H1 (cell line): ENCODE measurements at regions not wholly inside any gene's neighbourhood (a gene's known extent, or its start where the extent isn't known, plus 50 kb on each side); places are given as distances from the start of the nearest gene placed in this dataset.

ENCODE experiments used
- CTCF ChIA-PET: fragments of 300-600 bp; sonication (Branson Sonifier 250); formaldehyde crosslinking; loops from one replicate; lab custom pipeline; 2021; ENCODE audit not compliant: partially characterized antibody; lab: Charles Lee
- POLR2A ChIA-PET: fragments of 300-600 bp; sonication (Branson Sonifier 250); formaldehyde crosslinking; loops from one replicate; lab custom pipeline; 2021; ENCODE audit warnings: inconsistent platforms; ENCODE audit not compliant: partially characterized antibody; lab: Charles Lee
- DNase-seq, 2 experiments: peaks; one replicate each; pipeline versions ENCODE4 v3.0.0 to v3.0.0-alpha.2; 2010 to 2022; ENCODE audit warnings: low spot score in 2 of 2, low read depth in 1 of 2, mixed read lengths in 1 of 2
- FAIRE-seq: peaks from 2 replicates; lab custom pipeline; 2011; peaks lifted over from hg19 to GRCh38; lab: Jason Lieb, UNC
- H2AFZ ChIP-seq: 2 replicates; pipeline ENCODE4 v1.8.1; 2012; ENCODE audit warnings: low read length, inconsistent platforms
- H2AK5ac ChIP-seq: 2 replicates; pipeline ENCODE4 v1.6.1; 2013; ENCODE audit warnings: low read depth, low read length
- H2BK120ac ChIP-seq: replicated peaks from 2 replicates; pipeline ENCODE3; 2013; ENCODE audit warnings: low read depth, low read length, inconsistent platforms
- H2BK12ac ChIP-seq: 2 replicates; pipeline ENCODE4 v1.6.1; 2013; ENCODE audit warnings: low read depth, low read length
- H2BK15ac ChIP-seq: 2 replicates; pipeline ENCODE4 v1.6.1; 2013; ENCODE audit warnings: low read length
- H2BK20ac ChIP-seq: 2 replicates; pipeline ENCODE4 v1.6.1; 2013; ENCODE audit warnings: low read length
- H2BK5ac ChIP-seq: 2 replicates; pipeline ENCODE4 v1.6.1; 2013; ENCODE audit warnings: low read depth, low read length
- H3K14ac ChIP-seq: 2 replicates; pipeline ENCODE4 v1.6.1; 2013; ENCODE audit warnings: inconsistent platforms; ENCODE audit not compliant: insufficient read length
- H3K18ac ChIP-seq: 2 replicates; pipeline ENCODE4 v1.6.1; 2013; ENCODE audit warnings: low read length; ENCODE audit errors: extremely low read depth
- H3K23ac ChIP-seq: 2 replicates; pipeline ENCODE4 v1.6.1; 2013; ENCODE audit warnings: inconsistent platforms; ENCODE audit not compliant: insufficient read length
- H3K23me2 ChIP-seq: 2 replicates; pipeline ENCODE4 v1.6.1; 2013; ENCODE audit warnings: low read depth, low read length
- H3K27ac ChIP-seq: 2 replicates; pipeline ENCODE4 v1.6.1; 2011; ENCODE audit warnings: low read depth, low read length, inconsistent platforms
- H3K27me3 ChIP-seq, 4 experiments: replicated peaks in 1 of 4; 1 replicate in 1 of 4; 2 replicates in 3 of 4; pipeline versions ENCODE4 v1.6.1 to v1.8.1; 2011 to 2013; ENCODE audit warnings: low read length in 3 of 4, mild to moderate bottlenecking in 3 of 4, inconsistent platforms in 2 of 4, mixed read lengths in 2 of 4, moderate library complexity in 1 of 4; ENCODE audit not compliant: control insufficient read depth in 3 of 4, insufficient read depth in 3 of 4; ENCODE audit errors: extremely low read depth in 1 of 4
- H3K36me3 ChIP-seq, 4 experiments: 2 replicates each; pipeline versions ENCODE4 v1.6.1 to v1.8.1; 2011 to 2013; ENCODE audit warnings: mild to moderate bottlenecking in 4 of 4, low read length in 3 of 4, moderate library complexity in 2 of 4, control low read depth in 1 of 4, inconsistent platforms in 1 of 4; ENCODE audit not compliant: insufficient read depth in 4 of 4, control insufficient read depth in 2 of 4
- H3K4ac ChIP-seq: replicated peaks from 2 replicates; pipeline ENCODE3; 2013; ENCODE audit warnings: low read length, low read depth, mixed read lengths, inconsistent platforms; ENCODE audit not compliant: insufficient read length
- H3K4me1 ChIP-seq, 4 experiments: replicated peaks in 1 of 4; 1 replicate in 1 of 4; 2 replicates in 3 of 4; pipeline versions ENCODE4 v1.6.1 to v1.8.1; 2011 to 2013; ENCODE audit warnings: low read length in 3 of 4, inconsistent platforms in 2 of 4, mixed read lengths in 1 of 4; ENCODE audit not compliant: insufficient read depth in 4 of 4, control insufficient read depth in 3 of 4
- H3K4me2 ChIP-seq, 2 experiments: 2 replicates each; pipeline versions ENCODE4 v1.6.1 to v1.8.1; 2011 to 2013; ENCODE audit warnings: low read depth in 2 of 2, low read length in 2 of 2, control low read depth in 1 of 2, inconsistent platforms in 1 of 2, mild to moderate bottlenecking in 1 of 2; ENCODE audit not compliant: insufficient read depth in 1 of 2
- H3K4me3 ChIP-seq, 4 experiments: fragments of 200-600, 300-600 bp in 1 of 4; sonication (generic), shearing (Covaris generic), sonication (Bioruptor Twin) in 1 of 4; 2 replicates each; pipeline versions ENCODE4 v1.5.1 to v1.8.1; 2011 to 2016; ENCODE audit warnings: low read length in 4 of 4, low read depth in 3 of 4, control low read depth in 2 of 4, inconsistent platforms in 2 of 4, mild to moderate bottlenecking in 2 of 4, mixed read lengths in 1 of 4, moderate library complexity in 1 of 4; ENCODE audit not compliant: insufficient read depth in 2 of 4; ENCODE audit errors: extremely low read depth in 1 of 4
- H3K56ac ChIP-seq: replicated peaks from 2 replicates; pipeline ENCODE3; 2013; ENCODE audit warnings: low read depth, mild to moderate bottlenecking, mixed read lengths, low read length, inconsistent platforms; ENCODE audit not compliant: insufficient read length
- H3K79me1 ChIP-seq: 2 replicates; pipeline ENCODE4 v1.6.1; 2013; ENCODE audit warnings: low read depth, low read length, control low read depth
- H3K79me2 ChIP-seq, 2 experiments: 2 replicates each; pipeline versions ENCODE4 v1.6.1 to v1.8.1; 2012 to 2013; ENCODE audit warnings: low read length in 2 of 2, mild to moderate bottlenecking in 2 of 2, inconsistent platforms in 1 of 2; ENCODE audit not compliant: insufficient read depth in 2 of 2, control insufficient read depth in 1 of 2
- H3K9ac ChIP-seq, 4 experiments: replicated peaks in 1 of 4; 1 replicate in 1 of 4; 2 replicates in 3 of 4; pipeline versions ENCODE4 v1.6.1 to v1.8.1; 2011 to 2013; ENCODE audit warnings: low read depth in 3 of 4, low read length in 3 of 4, control low read depth in 2 of 4, mild to moderate bottlenecking in 2 of 4, moderate library complexity in 2 of 4, inconsistent platforms in 1 of 4; ENCODE audit errors: extremely low read depth in 1 of 4
- H3K9me3 ChIP-seq, 2 experiments: 2 replicates each; pipeline versions ENCODE4 v1.6.1 to v1.8.1; 2012 to 2013; ENCODE audit warnings: mild to moderate bottlenecking in 2 of 2, moderate library complexity in 2 of 2, control low read depth in 1 of 2, inconsistent platforms in 1 of 2, low read depth in 1 of 2, low read length in 1 of 2, mixed read lengths in 1 of 2; ENCODE audit not compliant: insufficient read depth in 2 of 2
- H4K20me1 ChIP-seq, 2 experiments: replicated peaks in 1 of 2; 2 replicates each; pipeline versions ENCODE3 to v1.8.1; 2011 to 2013; ENCODE audit warnings: inconsistent platforms in 2 of 2, low read length in 2 of 2, mild to moderate bottlenecking in 1 of 2; ENCODE audit not compliant: insufficient read depth in 2 of 2, control insufficient read depth in 1 of 2
- H4K5ac ChIP-seq: 2 replicates; pipeline ENCODE4 v1.6.1; 2013; ENCODE audit warnings: low read length, low read depth, mixed read lengths, inconsistent platforms; ENCODE audit not compliant: insufficient read length
- H4K8ac ChIP-seq: 2 replicates; pipeline ENCODE4 v1.8.0; 2013; ENCODE audit warnings: mild to moderate bottlenecking, moderate library complexity, low read length, inconsistent platforms; ENCODE audit not compliant: insufficient read depth; ENCODE audit errors: extremely low read depth
- H4K91ac ChIP-seq: replicated peaks from 2 replicates; pipeline ENCODE3; 2013; ENCODE audit warnings: low read length, mixed read lengths, inconsistent platforms; ENCODE audit not compliant: insufficient read length
- ASH2L ChIP-seq: fragments of 200-600, 300-600 bp; sonication (generic); IDR thresholded peaks from one replicate; pipeline ENCODE4 v1.7.1; 2017; ENCODE audit warnings: low read length
- SP2 ChIP-seq: IDR thresholded peaks from 2 replicates; pipeline ENCODE4 v1.6.1; 2012; ENCODE audit warnings: mild to moderate bottlenecking, low read length, inconsistent platforms
- WGBS, 2 experiments: shearing (Covaris generic) in 1 of 2; methylation state at CpG; one replicate each; pipeline versions ENCODE4 v1.1.6 to v1.1.7; 2013 to 2015; ENCODE audit warnings: low lambda C conversion rate in 2 of 2, mixed read lengths in 2 of 2, inconsistent platforms in 1 of 2, low coverage in 1 of 2, missing lambda C conversion rate in 1 of 2; ENCODE audit not compliant: insufficient replicate concordance in 2 of 2, insufficient coverage in 1 of 2, insufficient read length in 1 of 2; ENCODE audit errors: extremely low coverage in 1 of 2, missing lambda C conversion rate in 1 of 2; 5-methylcytosine and 5-hydroxymethylcytosine counted together

- CTCF ChIA-PET = no interaction called here
- POLR2A ChIA-PET = no interaction called here
- no peak overlapping the region for H3K18ac ChIP-seq
- TF ChIP-seq ASH2L (no peak), SP2 (no peak)
Observed at GRCh38 chr14:47949006-47949405, 273.6 kb upstream of the MDGA2 start.

More at GRCh38 chr14:47949006-47949405, 273.6 kb upstream of the MDGA2 start:
- no peaks in the 10 kb centered on the region for H3K36me3 ChIP-seq
- H2AFZ ChIP-seq = peak overlapping the region; percentile 98
- no peak overlapping the region for H2BK5ac ChIP-seq
- H3K56ac ChIP-seq = no peak overlapping the region
- H3K14ac ChIP-seq = no peak overlapping the region
- H3K4me1 ChIP-seq = no peaks in the 10 kb centered on the region
- H2BK20ac ChIP-seq = no peak overlapping the region
- H3K27ac ChIP-seq = no peak overlapping the region
- H3K4me3 ChIP-seq = no peak overlapping the region
- H3K9me3 ChIP-seq = no peaks in the 10 kb centered on the region
- H3K4ac ChIP-seq = no peak overlapping the region
- no peak overlapping the region for H2AK5ac ChIP-seq
- FAIRE-seq = no peak
- H4K8ac ChIP-seq = no peak overlapping the region
- H4K91ac ChIP-seq = no peak overlapping the region
- H3K4me2 ChIP-seq = no peak overlapping the region
- no peak overlapping the region for H4K5ac ChIP-seq
- no peak overlapping the region for H2BK12ac ChIP-seq
- no peaks in the 10 kb centered on the region for H3K23me2 ChIP-seq
- H2BK120ac ChIP-seq = no peak overlapping the region
- no peak overlapping the region for H3K23ac ChIP-seq
- no peak overlapping the region for H2BK15ac ChIP-seq
- H4K20me1 ChIP-seq = no peaks in the 10 kb centered on the region
- no peaks in the 10 kb centered on the region for H3K79me1 ChIP-seq
- H3K9ac ChIP-seq = no peak overlapping the region
- WGBS, 2 experiments = 97% methylated on average over 6 of the region's 6 CpGs; no CpG with 5 or more reads in 1 of the 2 experiments
- no peak for DNase-seq
- no peaks in the 10 kb centered on the region for H3K79me2 ChIP-seq
- H3K27me3 ChIP-seq = no peaks in the 10 kb centered on the region
